NCI-H2107 treated with DMSO at 0.1 percent for 48 hours (cell line): ENCODE measurements at regions not wholly inside any gene's neighbourhood (a gene's known extent, or its start where the extent isn't known, plus 50 kb on each side); places are given as distances from the start of the nearest gene placed in this dataset.

ENCODE experiments used
- DNase-seq: peaks from one replicate; lab custom pipeline; 2025; ENCODE audit not compliant: unreplicated experiment; lab: John Stamatoyannopoulos, UW

DNA sequence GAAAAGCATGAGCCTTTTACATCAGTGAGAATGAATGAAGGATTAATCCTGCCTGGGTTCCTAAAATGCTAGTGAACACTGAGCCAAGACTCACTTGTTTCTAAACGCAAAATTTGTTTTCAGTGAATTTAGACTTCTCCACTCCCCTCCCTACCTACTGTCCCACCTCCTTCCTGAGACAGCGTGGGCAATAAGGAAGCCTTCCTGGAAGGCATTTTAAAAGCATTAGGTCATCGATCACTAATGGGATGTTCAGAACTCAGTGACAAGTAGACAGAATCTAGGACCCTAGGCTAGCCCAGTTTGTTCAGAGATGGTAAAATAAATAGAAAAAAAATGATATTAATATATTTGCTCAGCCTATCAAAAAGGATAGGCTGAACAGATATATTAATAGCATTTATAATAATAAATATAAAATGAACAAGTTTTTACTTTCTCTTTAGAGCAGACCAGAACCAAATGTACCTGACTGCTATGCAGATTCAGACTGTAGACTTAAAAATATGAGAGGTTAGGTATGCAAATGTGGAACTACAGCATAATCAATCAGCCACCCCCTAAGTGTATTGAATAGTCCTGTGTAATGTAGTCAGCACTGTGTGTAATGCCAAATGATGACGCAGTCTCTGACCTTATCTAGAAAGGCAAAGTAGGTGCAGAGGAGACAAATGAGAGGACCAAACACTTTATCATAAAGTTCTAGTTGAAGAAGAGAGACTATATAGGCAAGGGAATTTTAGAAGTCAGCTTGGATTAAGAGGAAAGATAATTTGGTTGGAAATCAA is 331.1 kb downstream of the GPAT3 start:
- no peak for DNase-seq

GRCh38 chr4:83865417-83866150 is 329.7 kb downstream of the GPAT3 start:
- no peak for DNase-seq

- no peak for DNase-seq
Measured at GRCh38 chr4:83864097-83864817, 328.3 kb downstream of the GPAT3 start.

DNA sequence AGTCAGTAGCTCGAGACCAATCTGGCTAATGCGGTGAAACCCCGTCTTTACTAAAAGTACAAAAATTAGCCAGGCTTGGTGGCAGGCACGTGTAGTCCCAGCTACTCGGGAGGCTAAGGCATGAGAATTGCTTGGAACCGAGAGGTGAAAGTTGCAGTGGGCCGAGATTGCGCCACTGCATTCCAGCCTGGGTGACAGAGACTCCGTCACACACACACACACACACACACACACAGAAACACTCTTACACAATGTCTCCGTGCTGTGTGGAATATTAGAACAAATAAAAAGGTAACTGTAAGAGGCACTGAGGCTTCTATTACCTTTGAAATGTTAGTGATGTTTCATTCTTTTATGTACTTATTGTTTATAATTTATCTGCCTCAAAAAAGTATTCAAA is 326.6 kb downstream of the GPAT3 start:
- DNase-seq = no peak

DNA sequence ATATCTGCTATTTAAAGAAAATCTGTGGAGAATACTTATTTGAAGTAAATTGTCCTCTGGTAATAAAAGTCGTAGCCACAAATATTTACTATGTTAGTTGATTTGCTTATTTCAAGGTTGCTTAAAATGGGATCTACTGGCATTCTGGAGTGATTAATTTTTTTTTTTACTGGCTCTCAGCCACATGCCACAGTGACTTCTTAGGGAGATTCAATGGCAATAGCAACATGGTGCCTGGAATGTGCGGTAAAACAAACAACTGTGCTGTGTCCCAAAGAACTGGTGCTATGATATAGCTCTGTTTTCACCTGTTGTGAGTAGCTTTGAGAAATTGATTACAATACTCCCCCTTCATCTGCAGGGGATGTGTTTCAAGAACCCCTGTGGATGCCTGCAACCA is 324.3 kb downstream of the GPAT3 start:
- no peak for DNase-seq

- DNase-seq = no peak
Measured at GRCh38 chr4:83858131-83858530, 322.2 kb downstream of the GPAT3 start.

GRCh38 chr4:83855044-83855443 is 319.1 kb downstream of the GPAT3 start:
- no peak for DNase-seq

DNA sequence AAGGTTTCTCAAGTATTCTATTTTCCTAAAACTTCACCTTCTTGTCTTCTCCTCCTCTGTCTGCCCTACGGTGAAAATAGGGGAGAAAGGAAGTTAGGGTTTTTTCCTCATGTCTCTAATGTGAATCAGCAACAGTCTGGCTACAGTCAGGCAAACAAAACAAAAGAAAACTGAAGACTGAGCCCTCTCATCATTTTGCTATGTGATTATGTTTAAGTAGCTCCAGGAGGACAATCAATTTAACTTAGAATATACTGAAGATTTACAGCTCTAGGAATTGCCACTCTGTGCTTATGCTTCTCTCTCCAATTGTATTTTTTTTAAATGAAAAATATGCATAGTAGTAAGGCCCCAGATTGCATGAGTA is 316.2 kb downstream of the GPAT3 start:
- DNase-seq = no peak

- DNase-seq = no peak
Measured at GRCh38 chr4:83851261-83852084, 315.6 kb downstream of the GPAT3 start.

GRCh38 chr4:83850435-83850834 is 314.5 kb downstream of the GPAT3 start:
- no peak for DNase-seq

DNA sequence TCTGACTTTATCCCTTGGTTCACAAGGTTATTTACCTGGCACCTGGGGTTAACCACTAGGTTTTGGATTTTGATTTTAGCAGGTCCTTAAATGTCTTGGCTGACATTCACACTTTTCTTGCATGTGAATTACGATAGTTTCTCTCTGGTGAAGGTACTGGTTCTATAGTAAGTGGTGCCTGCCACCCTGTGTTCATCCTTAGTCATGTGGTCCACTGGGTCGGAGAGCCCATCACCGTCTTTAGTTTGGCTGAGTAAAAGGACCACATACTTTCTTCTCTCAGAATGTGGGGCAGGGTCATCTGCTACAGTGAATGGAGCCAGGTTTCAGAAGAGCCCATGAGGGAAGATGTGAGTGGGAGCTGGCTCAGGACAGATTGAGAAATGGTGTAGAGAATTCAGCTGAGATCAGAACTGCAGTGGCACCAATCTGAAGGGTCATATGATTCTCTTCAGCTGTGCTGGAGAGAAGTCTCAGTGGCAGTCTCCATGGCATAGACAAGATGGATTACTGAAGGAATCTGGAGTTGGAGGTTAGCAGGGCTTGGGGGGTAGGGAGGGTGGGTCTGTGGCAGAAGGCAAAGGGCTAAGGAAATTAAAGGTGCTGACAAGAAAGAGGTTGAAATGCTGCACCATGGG is 310.4 kb downstream of the GPAT3 start:
- no peak for DNase-seq

- no peak for DNase-seq
Measured at GRCh38 chr4:83839615-83840014, 303.7 kb downstream of the GPAT3 start.

DNA sequence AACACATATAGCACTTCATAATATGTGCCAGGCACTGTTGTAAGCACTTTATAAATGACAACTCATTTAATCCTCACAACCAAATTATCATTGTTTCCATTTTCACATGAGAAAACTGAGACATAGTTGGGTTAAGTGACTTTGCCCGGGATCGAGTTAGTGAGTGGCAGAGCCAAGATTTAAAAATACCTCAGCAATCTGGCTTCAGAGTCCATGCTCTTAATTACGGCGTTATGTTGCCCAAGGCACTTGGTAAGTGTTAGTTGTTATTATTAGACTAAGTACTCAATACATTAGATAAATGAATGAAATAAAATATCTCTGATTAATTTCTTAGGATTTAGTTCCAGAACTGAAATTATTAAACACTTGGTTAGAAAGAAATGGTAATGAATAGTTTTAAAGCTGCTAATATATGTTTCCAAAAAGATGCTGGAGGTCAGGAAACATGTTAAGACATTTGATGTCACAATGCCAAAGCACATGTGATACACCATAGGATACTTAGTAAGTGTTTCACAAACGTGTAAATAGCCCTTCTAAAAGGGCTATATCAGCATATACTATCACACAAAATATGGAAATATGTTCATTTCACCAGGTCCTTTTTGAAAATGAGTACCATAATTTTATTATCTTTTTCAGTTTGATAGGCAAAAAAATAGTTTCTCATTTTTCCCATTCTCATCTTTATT is 301.9 kb downstream of the GPAT3 start:
- DNase-seq = no peak

GRCh38 chr4:83833920-83834319 is 298.0 kb downstream of the GPAT3 start:
- DNase-seq = no peak

- DNase-seq = no peak
Measured at GRCh38 chr4:83832110-83832825, 296.4 kb downstream of the GPAT3 start.

GRCh38 chr4:83831588-83831987 is 295.7 kb downstream of the GPAT3 start:
- DNase-seq = no peak

DNA sequence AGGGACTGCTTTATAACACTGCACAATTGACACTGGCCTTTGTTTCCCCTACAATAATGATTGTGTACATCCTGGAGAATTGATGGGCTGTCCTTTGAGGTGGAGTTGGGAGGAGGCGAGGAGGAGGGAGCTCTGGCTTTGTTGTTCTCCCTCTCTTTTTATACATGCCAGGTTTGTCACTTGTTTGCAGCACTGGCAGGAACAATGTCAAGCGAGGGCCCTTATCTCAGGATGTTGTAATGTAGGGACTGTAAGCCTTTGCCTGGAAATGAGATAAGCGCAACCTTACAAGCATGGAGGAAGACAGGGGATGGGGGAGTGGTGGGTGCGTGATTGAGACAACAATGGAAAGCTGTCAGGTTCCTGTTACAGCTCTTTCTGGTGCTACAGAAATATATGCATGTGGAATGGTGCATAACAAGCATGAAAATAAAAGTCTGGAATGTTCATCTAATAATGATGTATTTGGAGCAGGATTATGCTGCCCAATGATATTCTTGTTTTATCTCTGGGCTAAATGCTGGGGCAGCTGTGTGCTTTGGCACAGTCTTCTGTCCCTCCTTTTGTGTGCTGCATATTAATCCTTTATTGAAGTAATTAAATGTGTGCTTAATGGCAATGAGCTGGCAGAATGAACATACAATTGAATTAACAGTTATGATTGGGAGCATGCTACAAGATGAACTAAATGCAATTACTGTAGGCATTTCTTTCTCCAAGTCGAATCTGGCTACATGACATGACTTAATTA is 294.4 kb downstream of the GPAT3 start:
- no peak for DNase-seq

DNA sequence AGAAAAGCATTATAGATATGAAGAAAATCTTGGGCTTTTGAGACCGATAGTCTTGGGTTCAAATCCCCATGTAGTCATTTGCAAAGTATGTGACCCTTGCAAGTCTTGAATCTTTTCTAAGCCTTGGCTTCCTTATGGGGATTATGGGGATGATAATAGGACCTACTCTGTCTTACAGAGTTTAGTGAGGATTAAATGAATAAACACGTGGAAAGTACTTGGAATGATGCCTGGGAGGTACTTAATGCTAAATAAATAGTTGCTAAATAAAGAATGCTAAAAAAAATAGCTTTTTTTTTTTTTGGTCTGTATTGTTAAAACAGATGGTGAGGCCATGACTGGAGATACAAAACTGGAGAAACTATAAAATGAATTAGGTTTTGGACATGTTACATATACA is 292.7 kb downstream of the GPAT3 start:
- no peak for DNase-seq

DNA sequence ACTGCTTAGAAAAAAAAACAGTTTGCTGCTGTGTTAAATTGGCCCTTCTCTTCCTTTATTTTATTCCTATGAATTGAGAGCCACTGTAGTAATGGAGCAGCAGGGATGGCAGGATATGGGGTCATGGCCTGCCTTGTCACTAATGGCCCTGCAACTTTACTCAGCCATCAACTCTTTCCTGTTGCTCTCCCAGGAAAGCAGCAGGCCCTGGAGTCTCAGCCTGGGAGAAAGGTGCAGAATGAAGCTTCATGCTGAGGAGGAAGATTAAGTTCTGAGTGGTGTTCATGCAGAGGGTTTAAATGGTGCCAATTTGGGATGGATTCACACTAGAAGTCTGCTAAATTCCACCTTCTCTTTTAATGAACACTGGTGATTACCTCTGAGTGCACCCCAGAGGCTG is 285.6 kb downstream of the GPAT3 start:
- DNase-seq = no peak
